DOHH2 (cell line): ENCODE measurements at regions not wholly inside any gene's neighbourhood (a gene's known extent, or its start where the extent isn't known, plus 50 kb on each side); places are given as distances from the start of the nearest gene placed in this dataset.

Experiments used
- H3F3A ChIP-seq: fragments of 200-600 bp; sonication (generic), shearing (Covaris generic); 2 replicates; pipeline ENCODE4 v1.6.0; 2016; ENCODE audit warnings: antibody characterized with exemption, mild to moderate bottlenecking; ENCODE audit not compliant: control insufficient read depth, insufficient read depth
- H3K27ac ChIP-seq: fragments of 200-600 bp; sonication (generic); 2 replicates; pipeline ENCODE4 v1.5.1; 2014; ENCODE audit warnings: low read depth, mild to moderate bottlenecking, low read length, moderate library complexity
- H3K27me3 ChIP-seq: fragments of 200-600 bp; sonication (generic); 2 replicates; pipeline ENCODE4 v1.6.1; 2014; ENCODE audit warnings: mild to moderate bottlenecking, low read length, mixed read lengths; ENCODE audit not compliant: control insufficient read depth
- H3K36me3 ChIP-seq: fragments of 200-600 bp; sonication (generic); 2 replicates; pipeline ENCODE4 v1.6.1; 2014; ENCODE audit warnings: mild to moderate bottlenecking, low read length, moderate library complexity, mixed read lengths; ENCODE audit not compliant: control insufficient read depth
- H3K4me1 ChIP-seq: fragments of 200-600 bp; sonication (generic); 2 replicates; pipeline ENCODE4 v1.6.1; 2014; ENCODE audit warnings: mild to moderate bottlenecking, low read length, mixed read lengths; ENCODE audit not compliant: control insufficient read depth
- H3K4me2 ChIP-seq: fragments of 200-600 bp; sonication (generic); 2 replicates; pipeline ENCODE4 v1.6.0; 2014; ENCODE audit warnings: mild to moderate bottlenecking, low read length, moderate library complexity
- H3K4me3 ChIP-seq: fragments of 200-600 bp; sonication (generic); 2 replicates; pipeline ENCODE4 v1.5.1; 2014; ENCODE audit warnings: mild to moderate bottlenecking, low read length, mixed read lengths
- H3K79me2 ChIP-seq: fragments of 200-600 bp; sonication (generic); 2 replicates; pipeline ENCODE4 v1.6.1; 2014; ENCODE audit warnings: mild to moderate bottlenecking, low read length, mixed read lengths; ENCODE audit not compliant: control insufficient read depth
- H3K9me2 ChIP-seq: fragments of 200-600 bp; sonication (generic); replicated peaks from 2 replicates; pipeline ENCODE4 v1.6.1; 2014; ENCODE audit warnings: mild to moderate bottlenecking, low read length, mixed read lengths; ENCODE audit not compliant: control insufficient read depth
- H3K9me3 ChIP-seq: fragments of 200-600 bp; sonication (generic); 2 replicates; pipeline ENCODE4 v1.6.1; 2014; ENCODE audit warnings: antibody characterized with exemption, low read length, mixed read lengths; ENCODE audit not compliant: control insufficient read depth, insufficient read depth
- H4K20me1 ChIP-seq: fragments of 200-600 bp; sonication (generic); 2 replicates; pipeline ENCODE4 v1.6.0; 2014; ENCODE audit warnings: low read depth, mild to moderate bottlenecking, antibody characterized with exemption, low read length, moderate library complexity; ENCODE audit not compliant: control insufficient read depth, insufficient read depth
- EZH2phosphoT487 ChIP-seq: fragments of 200-600 bp; sonication (generic); IDR thresholded peaks from 2 replicates; pipeline ENCODE4 v1.6.1; 2017; ENCODE audit warnings: borderline replicate concordance, mild to moderate bottlenecking, antibody characterized with exemption, low read length, moderate library complexity, mixed read lengths
- TF ChIP-seq, protein P1 (sequence below): fragments of 200-600 bp; sonication (generic); IDR thresholded peaks from one replicate; pipeline ENCODE4 v1.5.1; 2014; ENCODE audit warnings: antibody characterized with exemption, mild to moderate bottlenecking, low read depth, low read length; ENCODE audit not compliant: poor library complexity, severe bottlenecking

DNA sequence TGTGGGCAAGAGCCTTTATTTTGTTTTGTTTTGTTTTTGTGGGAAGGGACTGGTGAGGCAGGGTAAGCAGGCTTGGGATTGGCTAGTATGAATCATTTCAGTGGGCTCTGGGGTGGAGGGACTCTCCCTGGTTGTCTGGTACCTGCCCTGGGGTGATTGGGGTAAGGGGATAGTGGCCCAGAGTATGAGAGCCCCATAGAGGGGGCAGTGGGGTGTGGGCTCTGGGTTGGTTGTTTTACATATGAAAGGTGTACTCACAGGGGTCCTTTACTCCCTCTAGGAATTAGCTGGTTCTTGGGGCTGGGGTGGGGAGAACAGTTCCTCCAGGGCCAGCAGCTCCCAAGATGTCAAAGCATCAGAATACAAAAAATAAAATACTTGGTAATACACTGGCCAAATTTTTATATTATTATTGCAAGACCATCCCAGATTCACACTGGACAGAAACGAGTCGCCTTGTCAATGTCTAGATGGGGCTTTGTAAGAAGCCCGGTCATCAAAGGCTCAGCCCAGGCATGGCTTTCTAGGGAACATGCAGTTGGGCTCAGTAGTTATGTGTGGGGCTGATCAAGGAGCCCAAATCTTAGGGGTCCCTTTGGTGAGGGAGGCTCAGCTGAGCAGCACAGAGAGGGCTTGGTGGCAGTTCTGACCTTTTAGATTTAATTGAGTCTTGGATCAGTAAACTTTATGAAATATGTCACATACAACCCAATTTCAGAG is 190.5 kb downstream of the NXNL2 start:
- Histone ChIP-seq H3K79me2 (no peaks in the 10 kb centered on the region), H3K4me3 (no peak overlapping the region), H3F3A (no peaks in the 10 kb centered on the region), H3K4me1 (no peaks in the 10 kb centered on the region), H3K36me3 (no peaks in the 10 kb centered on the region), H4K20me1 (no peaks in the 10 kb centered on the region), H3K9me3 (no peaks in the 10 kb centered on the region), H3K9me2 (no peaks in the 10 kb centered on the region), H3K4me2 (no peak overlapping the region), H3K27ac (no peak overlapping the region), H3K27me3 (peaks cover 3% of the 10 kb centered on the region; the same call in 1 of the 2 replicates)
- TF ChIP-seq, protein P1, sequence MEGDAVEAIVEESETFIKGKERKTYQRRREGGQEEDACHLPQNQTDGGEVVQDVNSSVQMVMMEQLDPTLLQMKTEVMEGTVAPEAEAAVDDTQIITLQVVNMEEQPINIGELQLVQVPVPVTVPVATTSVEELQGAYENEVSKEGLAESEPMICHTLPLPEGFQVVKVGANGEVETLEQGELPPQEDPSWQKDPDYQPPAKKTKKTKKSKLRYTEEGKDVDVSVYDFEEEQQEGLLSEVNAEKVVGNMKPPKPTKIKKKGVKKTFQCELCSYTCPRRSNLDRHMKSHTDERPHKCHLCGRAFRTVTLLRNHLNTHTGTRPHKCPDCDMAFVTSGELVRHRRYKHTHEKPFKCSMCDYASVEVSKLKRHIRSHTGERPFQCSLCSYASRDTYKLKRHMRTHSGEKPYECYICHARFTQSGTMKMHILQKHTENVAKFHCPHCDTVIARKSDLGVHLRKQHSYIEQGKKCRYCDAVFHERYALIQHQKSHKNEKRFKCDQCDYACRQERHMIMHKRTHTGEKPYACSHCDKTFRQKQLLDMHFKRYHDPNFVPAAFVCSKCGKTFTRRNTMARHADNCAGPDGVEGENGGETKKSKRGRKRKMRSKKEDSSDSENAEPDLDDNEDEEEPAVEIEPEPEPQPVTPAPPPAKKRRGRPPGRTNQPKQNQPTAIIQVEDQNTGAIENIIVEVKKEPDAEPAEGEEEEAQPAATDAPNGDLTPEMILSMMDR = no peak
- TF ChIP-seq EZH2phosphoT487 = no peak

DNA sequence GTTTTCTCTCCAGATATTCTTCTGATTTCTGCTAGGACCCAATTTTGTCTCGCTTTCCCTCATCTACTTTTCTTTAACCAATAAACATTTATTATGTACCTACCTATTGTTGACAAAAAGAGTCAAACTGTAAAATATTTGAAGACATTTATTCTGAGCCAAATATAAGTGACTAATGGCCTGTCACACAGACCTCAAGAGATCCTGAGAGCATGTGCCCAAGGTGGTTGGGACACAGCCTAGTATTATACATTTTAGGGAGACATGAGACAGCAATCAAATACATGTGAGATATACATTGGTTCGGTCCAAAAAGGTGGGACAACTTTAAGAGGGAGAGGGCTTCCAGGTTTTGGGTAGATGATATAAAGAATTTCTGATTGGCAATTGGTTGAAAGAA is 191.8 kb downstream of the NXNL2 start:
- Histone ChIP-seq H4K20me1 (no peaks in the 10 kb centered on the region), H3K4me3 (no peak overlapping the region), H3F3A (no peaks in the 10 kb centered on the region), H3K4me2 (no peak overlapping the region), H3K36me3 (no peaks in the 10 kb centered on the region), H3K9me2 (no peaks in the 10 kb centered on the region; the same call in 1 of the 2 replicates), H3K9me3 (no peaks in the 10 kb centered on the region), H3K4me1 (no peaks in the 10 kb centered on the region), H3K27me3 (peaks cover 3% of the 10 kb centered on the region; the same call in 1 of the 2 replicates), H3K27ac (no peak overlapping the region), H3K79me2 (no peaks in the 10 kb centered on the region)
- TF ChIP-seq, protein P1 = no peak

DNA sequence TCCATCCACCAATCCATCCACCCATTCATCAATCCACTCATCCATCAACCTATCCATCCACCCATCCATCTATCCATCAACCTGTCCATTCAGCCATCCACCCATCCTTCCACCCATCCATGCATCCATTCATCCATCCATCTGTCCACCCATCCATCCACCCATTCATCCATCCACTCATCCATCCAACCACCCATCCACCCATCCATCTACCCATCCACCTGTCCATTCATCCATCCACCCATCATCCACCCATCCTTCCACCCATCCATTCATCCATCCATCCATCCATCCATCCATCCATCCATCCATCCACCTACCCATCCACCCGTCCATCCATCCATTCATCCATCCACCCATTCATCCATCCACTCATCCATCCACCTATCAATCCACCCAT is 195.8 kb downstream of the NXNL2 start:
- no peaks in the 10 kb centered on the region for H3K36me3 ChIP-seq
- no peaks in the 10 kb centered on the region for H3K9me3 ChIP-seq
- H3K9me2 ChIP-seq = no peaks in the 10 kb centered on the region; the same call in 1 of the 2 replicates
- no peaks in the 10 kb centered on the region for H3K79me2 ChIP-seq
- no peak overlapping the region for H3K27ac ChIP-seq
- H4K20me1 ChIP-seq = no peaks in the 10 kb centered on the region
- peaks cover 3% of the 10 kb centered on the region; the same call in 1 of the 2 replicates for H3K27me3 ChIP-seq
- no peaks in the 10 kb centered on the region for H3F3A ChIP-seq
- H3K4me1 ChIP-seq = no peaks in the 10 kb centered on the region
- TF ChIP-seq, protein P1 = no peak
- no peak for TF ChIP-seq EZH2phosphoT487
- H3K4me3 ChIP-seq = no peak overlapping the region
- no peak overlapping the region for H3K4me2 ChIP-seq
